ENCODE measurements at regions not wholly inside any gene's neighbourhood (a gene's known extent, or its start where the extent isn't known, plus 50 kb on each side); places are given as distances from the start of the nearest gene placed in this dataset.

- H3K36me3 ChIP-seq, result no peaks in the 10 kb centered on the region
- intact Hi-C loops (cut with DNase I), result no loop called here
- peaks cover 0 to 7% (median under 1%) of the 10 kb centered on the region in 7 donors for H3K27me3 ChIP-seq
- H3K9me3 ChIP-seq, result no peaks in the 10 kb centered on the region
- no peak overlapping the region for H3K4me3 ChIP-seq
- WGBS, 2 donors, result 75 to 77% methylated on average over 3 of the region's 3 CpGs
- no peak for TF ChIP-seq CTCF (IDR thresholded peaks at IDR 0.05)
- DNase-seq (no peak), ATAC-seq (no peak)
- H3K27ac ChIP-seq, result peak overlapping the region in 1 of 10 donors; percentile 51
- peaks cover 0 to 18% (median 5%) of the 10 kb centered on the region in 9 donors for H3K4me1 ChIP-seq
These were observed 225.9 kb upstream of the BTBD3 start for GRCh38 chr20:11691766-11692165.

DNA sequence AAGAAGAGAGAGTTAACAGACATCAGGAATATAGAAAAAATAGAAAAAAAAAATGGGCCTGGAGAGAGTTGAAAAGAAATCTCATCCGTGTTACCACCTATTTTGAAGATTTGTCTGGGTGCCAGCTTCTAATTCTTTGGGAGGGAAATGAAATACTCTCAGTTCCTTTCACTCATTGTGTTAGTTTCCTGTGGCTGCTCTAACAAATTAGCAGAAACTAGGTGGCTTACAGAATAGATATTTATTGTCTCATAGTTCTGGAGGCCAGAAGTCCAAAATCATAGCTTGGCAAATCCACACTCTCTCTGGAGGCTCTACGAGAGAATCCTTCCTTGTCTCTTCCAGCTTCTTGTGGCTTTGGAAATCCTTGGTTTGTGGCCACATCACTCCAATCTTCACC, 225.1 kb upstream of the BTBD3 start:
- no peak for TF ChIP-seq CTCF (IDR thresholded peaks at IDR 0.05)
- whole genome bisulfite sequencing, 2 donors, result 42 to 65% methylated on average over 2 of the region's 2 CpGs
- intact Hi-C loops (cut with DNase I), result no loop called here
- no peak for DNase-seq
- peaks cover 0 to 4% (median 0%) of the 10 kb centered on the region in 11 donors for H3K9me3 ChIP-seq
- no peaks in the 10 kb centered on the region for H3K27me3 ChIP-seq
- peak overlapping the region in 2 of 10 donors; percentile 32 to 51 for H3K27ac ChIP-seq
- peak in 3 of 8 donors; percentile 7 to 57 (median 24) for ATAC-seq
- peaks cover 0 to 10% (median 0%) of the 10 kb centered on the region in 9 donors for H3K4me1 ChIP-seq
- H3K4me3 ChIP-seq, result no peak overlapping the region
- no peaks in the 10 kb centered on the region for H3K36me3 ChIP-seq

- no peak overlapping the region for H3K27ac ChIP-seq
- no peak for TF ChIP-seq CTCF (IDR thresholded peaks at IDR 0.05)
- DNase-seq (no peak), ATAC-seq (no peak)
- intact Hi-C loops (cut with DNase I), result no loop called here
- H3K4me1 ChIP-seq, result peaks cover 0 to 8% (median 0%) of the 10 kb centered on the region in 9 donors
- 94 to 95% methylated on average over 5 of the region's 5 CpGs for WGBS, 2 donors
- no peak overlapping the region for H3K4me3 ChIP-seq
- H3K9me3 ChIP-seq, result peaks cover 0 to 13% (median 0%) of the 10 kb centered on the region in 11 donors
- no peaks in the 10 kb centered on the region for H3K27me3 ChIP-seq
- H3K36me3 ChIP-seq, result no peaks in the 10 kb centered on the region
These were observed 223.2 kb upstream of the BTBD3 start for GRCh38 chr20:11694467-11694866.

GRCh38 chr20:11697055-11697454, 220.6 kb upstream of the BTBD3 start:
- WGBS, 2 donors, result 82 to 83% methylated on average over 3 of the region's 3 CpGs
- no peak for TF ChIP-seq CTCF (IDR thresholded peaks at IDR 0.05)
- intact Hi-C loops (cut with DNase I), result no loop called here

More at GRCh38 chr20:11697055-11697454, 220.6 kb upstream of the BTBD3 start:
- H3K4me1 ChIP-seq, result peaks cover 0 to 8% (median 0%) of the 10 kb centered on the region in 9 donors
- H3K27me3 ChIP-seq, result no peaks in the 10 kb centered on the region
- H3K36me3 ChIP-seq, result no peaks in the 10 kb centered on the region
- peaks cover 0 to 13% (median 0%) of the 10 kb centered on the region in 11 donors for H3K9me3 ChIP-seq
- ATAC-seq, result no peak
- H3K4me3 ChIP-seq, result no peak overlapping the region
- H3K27ac ChIP-seq, result no peak overlapping the region
- no peak for DNase-seq
